ENCODE measurements at regions not wholly inside any gene's neighbourhood (a gene's known extent, or its start where the extent isn't known, plus 50 kb on each side); places are given as distances from the start of the nearest gene placed in this dataset.

GRCh38 chr2:81650048-81650971 lies 1345.8 kb upstream of the LRRTM1 start:
- TF ChIP-seq CTCF (IDR thresholded peaks at IDR 0.05) (no peak), POLR2A (IDR thresholded peaks at IDR 0.05) (no peak)

All from upper lobe of left lung (tissue), 4 donors.